NCI-H526 treated with DMSO at 0.1 percent for 48 hours (cell line): ENCODE measurements at regions not wholly inside any gene's neighbourhood (a gene's known extent, or its start where the extent isn't known, plus 50 kb on each side); places are given as distances from the start of the nearest gene placed in this dataset.

ENCODE experiments used
- DNase-seq: peaks from one replicate; lab custom pipeline; 2025; lab: John Stamatoyannopoulos, UW

- DNase-seq = no peak
These were observed 290.4 kb downstream of the OLFM3 start for GRCh38 chr1:101706366-101706765.

DNA sequence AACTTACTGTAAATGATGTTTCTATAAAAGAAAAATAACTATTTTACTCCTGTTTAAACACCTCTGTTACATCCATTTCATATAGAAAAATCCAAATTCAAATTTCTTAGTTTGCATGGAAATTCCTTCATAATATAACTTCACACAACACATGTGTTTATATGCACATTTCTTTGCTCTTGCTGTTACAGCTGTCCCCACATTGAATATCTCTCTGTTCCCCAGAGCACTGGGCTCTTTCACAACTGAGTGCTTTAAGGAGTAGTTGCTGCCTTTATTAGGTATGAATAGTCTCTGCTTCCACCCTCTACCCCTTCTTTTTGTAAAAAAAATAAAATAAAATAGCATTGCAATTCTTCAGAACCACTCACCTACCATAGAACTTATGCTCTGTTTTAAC lies 287.0 kb downstream of the OLFM3 start:
- DNase-seq = no peak

DNA sequence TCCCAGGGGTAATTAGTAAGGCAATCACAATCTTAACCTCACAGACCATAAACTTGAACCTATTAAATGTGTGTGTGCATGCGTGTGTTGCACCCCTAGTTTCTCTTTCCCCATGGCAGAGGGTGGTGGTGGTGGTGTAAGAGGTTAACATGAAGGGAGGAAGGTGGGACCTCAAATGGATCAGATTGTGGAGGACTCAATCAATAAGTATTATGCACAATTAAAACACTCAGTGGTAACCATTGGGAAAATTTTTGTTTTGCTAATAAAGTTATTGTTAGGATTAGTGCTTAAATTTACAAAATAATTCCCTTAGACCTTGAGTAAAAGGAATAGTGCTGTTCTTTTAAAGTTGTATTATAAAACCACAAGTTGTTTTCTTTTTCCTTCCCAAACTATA lies 283.0 kb downstream of the OLFM3 start:
- no peak for DNase-seq

GRCh38 chr1:101723415-101723814 lies 273.3 kb downstream of the OLFM3 start:
- DNase-seq = no peak

DNA sequence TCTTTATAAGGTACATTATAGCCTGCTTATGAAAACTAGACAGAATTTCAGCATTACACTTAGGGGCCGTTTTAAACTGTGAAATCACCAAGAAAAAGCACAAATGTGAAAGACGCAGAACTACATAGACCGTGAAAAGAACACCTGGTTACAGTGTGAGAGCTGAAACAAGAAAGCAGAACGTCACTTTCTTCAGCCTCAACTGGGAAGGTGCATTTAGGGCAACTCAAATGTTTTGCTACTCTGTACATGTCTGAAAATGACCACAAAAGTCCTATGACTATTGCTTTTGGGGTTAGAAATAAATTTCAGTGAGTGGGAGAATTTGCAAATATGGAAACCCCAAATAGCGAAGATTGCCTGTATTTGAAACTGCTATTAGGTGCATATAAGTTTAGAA lies 268.7 kb downstream of the OLFM3 start:
- peak; percentile 43 for DNase-seq

DNA sequence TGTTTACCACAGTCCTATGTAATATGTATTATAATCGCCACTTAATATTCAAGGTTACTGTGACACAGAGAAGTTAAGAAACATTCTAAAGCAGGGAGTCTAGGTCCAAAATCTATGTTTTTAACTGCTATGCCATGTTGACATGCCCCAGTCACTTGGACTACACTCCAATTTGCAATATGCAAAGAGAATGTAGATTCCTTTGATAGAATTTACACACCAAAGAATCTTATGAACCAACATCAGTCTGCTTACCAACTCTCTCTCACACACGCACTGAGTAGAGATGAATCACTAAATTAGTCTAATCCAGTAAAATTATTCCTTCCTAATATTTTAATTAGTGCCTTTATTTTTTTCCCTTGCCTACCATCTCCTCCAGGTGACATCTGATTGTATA lies 266.2 kb downstream of the OLFM3 start:
- peak; percentile 38 for DNase-seq

- no peak for DNase-seq
These were observed 264.5 kb downstream of the OLFM3 start for GRCh38 chr1:101732261-101732660.

DNA sequence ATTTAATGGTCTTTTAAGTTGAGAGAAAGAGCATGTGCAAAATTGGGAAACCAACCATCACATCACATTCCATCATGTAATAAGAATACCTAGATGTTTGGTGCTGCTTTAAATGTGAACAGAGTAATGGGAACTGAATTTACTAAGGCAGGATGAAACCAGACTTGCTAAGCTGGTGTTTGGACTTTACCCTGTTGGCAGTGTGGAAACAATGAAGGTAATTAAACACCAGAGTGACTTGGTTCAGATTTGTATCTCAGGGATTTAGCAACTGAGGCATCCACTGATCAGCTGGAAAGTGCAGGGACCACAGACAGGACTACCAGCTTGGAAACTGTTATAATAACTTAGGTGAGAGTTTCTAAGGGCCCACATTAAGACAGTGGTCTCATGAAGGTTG lies 263.4 kb downstream of the OLFM3 start:
- no peak for DNase-seq

DNA sequence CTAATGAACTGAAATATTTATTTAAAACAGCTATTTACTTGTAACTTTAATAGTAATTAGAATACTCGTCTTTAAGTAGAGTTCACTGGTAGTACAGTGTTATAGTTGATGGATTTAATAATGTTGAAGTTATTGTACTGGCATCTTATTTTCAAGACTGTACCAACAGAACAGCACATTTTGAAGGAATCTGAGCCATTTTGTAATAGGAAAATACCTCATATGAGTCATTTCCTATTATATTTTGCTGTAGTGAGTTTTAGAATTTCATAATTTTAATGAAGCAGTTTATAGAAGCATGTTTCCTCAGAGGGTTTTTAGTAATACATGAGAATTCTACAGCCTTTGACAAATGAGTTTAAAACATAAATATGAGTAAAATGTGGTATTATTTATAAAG lies 258.3 kb downstream of the OLFM3 start:
- no peak for DNase-seq

GRCh38 chr1:101739146-101739545 lies 257.6 kb downstream of the OLFM3 start:
- DNase-seq = no peak

DNA sequence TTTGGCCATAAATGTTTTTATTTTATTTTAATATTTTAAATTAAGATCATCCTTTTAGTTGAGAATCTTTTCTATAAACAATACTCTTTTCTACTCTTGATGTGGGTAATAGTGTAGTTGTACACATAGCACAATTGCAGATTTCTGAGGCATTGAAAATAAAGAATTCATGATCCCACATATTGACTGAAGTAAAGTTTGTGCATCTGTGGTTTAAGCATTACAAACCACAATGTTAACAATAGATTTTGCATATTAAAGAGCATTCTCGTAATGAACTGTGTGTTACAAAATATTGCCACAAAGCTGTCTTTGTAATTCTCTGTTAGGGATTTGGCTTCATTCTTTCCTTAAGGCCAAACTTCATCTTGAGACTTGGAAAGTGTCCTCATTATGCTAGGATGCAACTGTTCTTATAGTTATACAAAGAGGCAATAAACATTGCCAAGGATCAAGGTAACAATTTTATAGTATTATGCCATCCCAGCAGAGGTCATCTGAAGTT lies 256.8 kb downstream of the OLFM3 start:
- peak; percentile 51 for DNase-seq

- peak; percentile 93 for DNase-seq
These were observed 254.8 kb downstream of the OLFM3 start for GRCh38 chr1:101741910-101742309.

DNA sequence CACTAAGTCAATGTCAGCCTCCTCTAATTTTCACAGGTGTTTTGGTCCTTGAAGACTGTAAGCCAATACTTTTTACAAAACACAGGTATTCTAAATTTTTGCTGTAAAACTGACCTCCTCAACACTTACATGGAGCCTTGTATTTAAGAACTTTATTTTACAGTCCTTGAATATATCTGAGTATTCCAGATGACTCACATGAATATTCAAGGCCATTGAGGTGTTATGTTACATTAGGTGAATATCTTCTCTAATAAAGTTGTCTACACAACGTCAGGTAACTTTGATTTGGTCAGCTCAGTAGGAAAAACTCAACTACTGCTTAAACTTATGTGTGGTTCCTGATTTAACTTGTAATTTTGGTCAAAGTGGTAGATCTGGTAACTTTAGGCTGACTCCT lies 254.2 kb downstream of the OLFM3 start:
- peak; percentile 55 for DNase-seq

DNA sequence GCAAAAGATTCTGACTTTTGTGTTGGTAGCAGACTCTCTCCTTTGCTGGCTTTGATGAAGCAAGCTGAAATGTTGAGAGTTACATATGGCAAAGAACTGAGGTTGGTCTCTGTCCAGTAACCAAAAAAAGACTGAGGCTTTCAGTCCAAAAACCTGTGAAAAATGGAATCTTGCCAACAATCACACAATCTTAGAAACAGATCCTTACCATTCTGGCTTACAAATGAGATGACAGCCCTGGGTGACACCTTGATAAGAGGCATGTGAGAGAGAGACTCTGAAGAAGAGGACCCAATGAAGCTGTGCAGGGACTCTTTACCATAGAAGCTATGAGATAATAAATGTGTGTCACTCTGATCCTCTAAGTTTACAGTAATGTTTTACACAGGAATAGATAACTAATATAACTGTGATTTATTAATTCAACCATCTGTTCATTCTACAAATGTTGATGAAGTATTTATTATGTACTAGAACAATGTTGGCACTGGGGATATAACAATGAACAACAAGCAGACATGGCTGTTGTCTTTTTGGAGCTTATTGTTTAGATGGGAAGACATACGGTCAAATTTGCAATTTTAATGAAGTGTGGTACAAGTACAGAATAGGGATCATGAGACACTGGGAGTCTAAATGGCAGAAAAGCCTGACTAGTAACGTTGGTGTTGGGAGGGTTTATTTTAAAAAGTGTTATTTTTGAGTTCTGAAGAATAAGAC lies 251.0 kb downstream of the OLFM3 start:
- DNase-seq = no peak

DNA sequence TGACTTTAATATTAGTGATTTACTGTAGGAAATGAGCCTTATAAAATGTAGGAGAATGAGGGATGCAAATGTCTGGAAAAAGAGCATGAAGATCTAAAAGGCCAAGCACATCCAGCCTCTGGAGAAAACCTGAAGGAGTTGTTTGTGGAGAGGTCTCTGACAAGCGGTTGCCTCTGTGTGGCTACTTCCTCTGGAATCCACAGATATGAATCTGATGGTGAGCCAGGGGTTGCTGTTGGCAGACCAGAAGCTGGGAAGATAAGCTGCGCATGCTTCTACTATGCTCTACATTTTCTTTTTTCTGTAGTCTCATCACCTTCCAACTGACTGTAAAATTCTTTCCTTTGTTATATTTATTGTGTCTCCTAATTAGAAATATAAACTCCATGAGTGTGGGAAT lies 248.6 kb downstream of the OLFM3 start:
- no peak for DNase-seq
